A549 (cell line): ENCODE measurements at regions not wholly inside any gene's neighbourhood (a gene's known extent, or its start where the extent isn't known, plus 50 kb on each side); places are given as distances from the start of the nearest gene placed in this dataset.

Experiments used
- ATAC-seq, 2 experiments: fragments of 200-7000 bp in 1 of 2; fragments of >200 bp in 1 of 2; cut with Nextera tagmentation in 1 of 2; cut with Tn5 transposase in 1 of 2; 3 replicates each; pipeline versions ENCODE4 v1.8.0 to v1.9.1; 2018 to 2020; ENCODE audit warnings: mild to moderate bottlenecking in 1 of 2, moderate library complexity in 1 of 2
- CTCF ChIA-PET: fragments of 300-600 bp; sonication (Branson Sonifier 250); formaldehyde crosslinking; extraction: SDS; loops from one replicate; lab custom pipeline; 2021; ENCODE audit warnings: antibody characterized with exemption, inconsistent platforms; lab: Yijun Ruan, JAX
- POLR2A ChIA-PET: fragments of 350-600 bp; formaldehyde crosslinking; extraction: SDS; loops from one replicate; lab custom pipeline; 2021; ENCODE audit warnings: antibody characterized with exemption, inconsistent platforms; lab: Yijun Ruan, JAX
- DNase-seq, 2 experiments: peaks; one replicate each; pipeline versions ENCODE4 v3.0.0 to v3.0.0-alpha.2; 2011 to 2016; ENCODE audit warnings: low read depth in 1 of 2, low spot score in 1 of 2
- FAIRE-seq: peaks from 2 replicates; lab custom pipeline; 2011; peaks lifted over from hg19 to GRCh38; lab: Jason Lieb, UNC
- H3K27ac ChIP-seq, 2 experiments: fragments of >200 bp; sonication (Bioruptor Twin); formaldehyde crosslinking; 3 replicates each; pipeline ENCODE4 v1.5.1; 2016 to 2017
- H3K4me1 ChIP-seq: fragments of >200 bp; sonication (Bioruptor Twin); formaldehyde crosslinking; 3 replicates; pipeline ENCODE4 v1.6.1; 2016
- H3K4me2 ChIP-seq: fragments of >200 bp; sonication (Bioruptor Twin); formaldehyde crosslinking; 3 replicates; pipeline ENCODE4 v1.6.1; 2016
- H3K4me3 ChIP-seq: fragments of >200 bp; sonication (Bioruptor Twin); formaldehyde crosslinking; 3 replicates; pipeline ENCODE4 v1.5.1; 2016
- H3K9me3 ChIP-seq: fragments of >200 bp; sonication (Bioruptor Twin); formaldehyde crosslinking; 3 replicates; pipeline ENCODE4 v1.6.1; 2016
- CEBPB ChIP-seq, 2 experiments: fragments of >200 bp in 1 of 2; sonication (Bioruptor Twin) in 1 of 2; formaldehyde crosslinking in 1 of 2; IDR thresholded peaks; 2 replicates each; pipeline ENCODE4 v1.6.1; 2012 to 2016
- CHD2 ChIP-seq: fragments of 150-350 bp; IDR thresholded peaks from 2 replicates; pipeline ENCODE4 v1.6.1; 2014; ENCODE audit warnings: low read length; ENCODE audit not compliant: partially characterized antibody
- FOSL2 ChIP-seq, 2 experiments: fragments of 450-650 bp in 1 of 2; fragments of >200 bp in 1 of 2; sonication (Bioruptor Twin) in 1 of 2; formaldehyde crosslinking; IDR thresholded peaks; 2 replicates each; pipeline versions ENCODE4 v1.5.0 to v1.6.1; 2016 to 2020; ENCODE audit warnings: mild to moderate bottlenecking in 1 of 2, moderate library complexity in 1 of 2
- HOXA7 ChIP-seq: fragments of 250-450 bp; sonication (Bioruptor Pico); IDR thresholded peaks from 2 replicates; pipeline ENCODE4 v1.5.0; 2020; ENCODE audit warnings: mild to moderate bottlenecking, moderate library complexity
- HOXB5 ChIP-seq: fragments of 250-450 bp; sonication (Bioruptor Pico); IDR thresholded peaks from 2 replicates; pipeline ENCODE4 v1.5.0; 2020; ENCODE audit warnings: mild to moderate bottlenecking, moderate library complexity
- MAFK ChIP-seq: fragments of 450-650 bp; IDR thresholded peaks from 2 replicates; pipeline ENCODE4 v1.6.1; 2014; ENCODE audit not compliant: partially characterized antibody
- MAZ ChIP-seq: fragments of 150-350 bp; IDR thresholded peaks from 2 replicates; pipeline ENCODE4 v1.6.1; 2014; ENCODE audit warnings: antibody characterized with exemption, low read depth, low read length, borderline replicate concordance
- MYC ChIP-seq: IDR thresholded peaks from 2 replicates; pipeline ENCODE4 v1.6.1; 2012; ENCODE audit warnings: mild to moderate bottlenecking, inconsistent platforms, low read length, improper control_type of control experiment, borderline replicate concordance
- NR3C1 ChIP-seq: fragments of >200 bp; sonication (Bioruptor Twin); formaldehyde crosslinking; IDR thresholded peaks from 3 replicates; pipeline ENCODE4 v1.6.1; 2017
- POLR2AphosphoS2 ChIP-seq: conservative IDR thresholded peaks from 2 replicates; pipeline ENCODE4 v1.6.1; 2012; ENCODE audit warnings: low read length, improper control_type of control experiment, inconsistent platforms
- RAD21 ChIP-seq, 2 experiments: fragments of >200 bp in 1 of 2; sonication (Bioruptor Twin) in 1 of 2; formaldehyde crosslinking in 1 of 2; IDR thresholded peaks in 1 of 2; conservative IDR thresholded peaks in 1 of 2; 2 replicates in 1 of 2; 3 replicates in 1 of 2; pipeline ENCODE4 v1.6.1; 2012 to 2018; ENCODE audit warnings: inconsistent platforms in 1 of 2
- RARB ChIP-seq: fragments of 250-450 bp; sonication (Bioruptor Pico); IDR thresholded peaks from 2 replicates; pipeline ENCODE4 v1.8.0; 2021; ENCODE audit warnings: mild to moderate bottlenecking, moderate library complexity
- RCOR1 ChIP-seq: fragments of 150-350 bp; IDR thresholded peaks from 2 replicates; pipeline ENCODE4 v1.6.1; 2014; ENCODE audit warnings: antibody characterized with exemption, low read length, low read depth
- RNF2 ChIP-seq: fragments of 200-600 bp; sonication (generic); IDR thresholded peaks from 2 replicates; pipeline ENCODE4 v1.6.1; 2016; ENCODE audit warnings: low read depth, mild to moderate bottlenecking, antibody characterized with exemption, moderate library complexity, borderline replicate concordance
- ZFP36 ChIP-seq: fragments of 450-650 bp; IDR thresholded peaks from 2 replicates; pipeline ENCODE4 v1.6.1; 2014; ENCODE audit warnings: borderline replicate concordance; ENCODE audit not compliant: partially characterized antibody
- ZNF302 ChIP-seq: fragments of 250-450 bp; sonication (Bioruptor Pico); IDR thresholded peaks from 2 replicates; pipeline ENCODE4 v1.9.0; 2021; ENCODE audit warnings: inconsistent platforms, mild to moderate bottlenecking, moderate library complexity
- ZSCAN20 ChIP-seq: fragments of 250-450 bp; sonication (Bioruptor Pico); IDR thresholded peaks from 2 replicates; pipeline ENCODE4 v1.8.0; 2022; ENCODE audit warnings: mild to moderate bottlenecking, moderate library complexity
- WGBS: methylation state at CpG from one replicate; pipeline ENCODE4 v1.1.6; 2017; ENCODE audit errors: missing lambda C conversion rate; 5-methylcytosine and 5-hydroxymethylcytosine counted together
- TF ChIP-seq, protein P1 (sequence below): IDR thresholded peaks from 2 replicates; pipeline ENCODE4 v1.6.1; 2012
- TF ChIP-seq, protein P2 (sequence below): fragments of 250-450 bp; sonication (Bioruptor Pico); IDR thresholded peaks from 2 replicates; pipeline ENCODE4 v1.5.0; 2020; ENCODE audit warnings: low read depth, mild to moderate bottlenecking, moderate library complexity
- TF ChIP-seq, protein P3 (sequence below): fragments of 150-350 bp; IDR thresholded peaks from 2 replicates; pipeline ENCODE4 v1.6.1; 2014; ENCODE audit warnings: low read depth, mild to moderate bottlenecking, low read length
- TF ChIP-seq, protein P4 (sequence below): fragments of >200 bp; sonication (Bioruptor Twin); formaldehyde crosslinking; IDR thresholded peaks from 3 replicates; pipeline ENCODE4 v1.6.1; 2016

DNA sequence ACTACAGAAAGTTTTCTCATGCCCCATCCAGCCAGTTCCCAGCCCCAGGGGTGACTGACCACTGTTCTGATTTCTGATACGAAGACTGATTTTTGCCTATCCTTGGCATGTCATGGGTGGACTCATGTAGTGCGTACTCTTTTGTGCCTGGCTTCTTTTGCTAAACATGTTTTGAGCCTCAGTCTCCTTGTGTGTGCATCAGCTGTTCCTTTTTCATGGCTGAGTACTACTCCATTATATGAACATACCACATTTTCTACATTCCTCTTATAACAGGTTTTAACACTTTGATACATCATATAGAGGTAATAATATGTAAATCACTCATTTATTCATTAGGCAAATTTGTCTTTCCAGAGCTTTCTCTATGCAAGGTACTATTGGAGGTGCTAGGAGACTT is 126.7 kb downstream of the ANAPC4 start:
- DNase-seq: no peak
- no peaks in the 10 kb centered on the region for H3K9me3 ChIP-seq
- CTCF ChIA-PET: no interaction called here
- POLR2A ChIA-PET: no interaction called here
- FAIRE-seq: no peak
- no peak for ATAC-seq
- H3K4me2 ChIP-seq: no peak overlapping the region
- H3K4me3 ChIP-seq: no peak overlapping the region
- no peaks in the 10 kb centered on the region for H3K4me1 ChIP-seq
- no peak for TF ChIP-seq NR3C1
- TF ChIP-seq MYC: no peak
- TF ChIP-seq ZFP36: no peak
- TF ChIP-seq, protein P1, sequence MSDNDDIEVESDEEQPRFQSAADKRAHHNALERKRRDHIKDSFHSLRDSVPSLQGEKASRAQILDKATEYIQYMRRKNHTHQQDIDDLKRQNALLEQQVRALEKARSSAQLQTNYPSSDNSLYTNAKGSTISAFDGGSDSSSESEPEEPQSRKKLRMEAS: no peak
- TF ChIP-seq CHD2: no peak
- no peak for TF ChIP-seq RCOR1
- TF ChIP-seq, protein P2, sequence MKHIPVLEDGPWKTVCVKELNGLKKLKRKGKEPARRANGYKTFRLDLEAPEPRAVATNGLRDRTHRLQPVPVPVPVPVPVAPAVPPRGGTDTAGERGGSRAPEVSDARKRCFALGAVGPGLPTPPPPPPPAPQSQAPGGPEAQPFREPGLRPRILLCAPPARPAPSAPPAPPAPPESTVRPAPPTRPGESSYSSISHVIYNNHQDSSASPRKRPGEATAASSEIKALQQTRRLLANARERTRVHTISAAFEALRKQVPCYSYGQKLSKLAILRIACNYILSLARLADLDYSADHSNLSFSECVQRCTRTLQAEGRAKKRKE: no peak
- TF ChIP-seq, protein P3, sequence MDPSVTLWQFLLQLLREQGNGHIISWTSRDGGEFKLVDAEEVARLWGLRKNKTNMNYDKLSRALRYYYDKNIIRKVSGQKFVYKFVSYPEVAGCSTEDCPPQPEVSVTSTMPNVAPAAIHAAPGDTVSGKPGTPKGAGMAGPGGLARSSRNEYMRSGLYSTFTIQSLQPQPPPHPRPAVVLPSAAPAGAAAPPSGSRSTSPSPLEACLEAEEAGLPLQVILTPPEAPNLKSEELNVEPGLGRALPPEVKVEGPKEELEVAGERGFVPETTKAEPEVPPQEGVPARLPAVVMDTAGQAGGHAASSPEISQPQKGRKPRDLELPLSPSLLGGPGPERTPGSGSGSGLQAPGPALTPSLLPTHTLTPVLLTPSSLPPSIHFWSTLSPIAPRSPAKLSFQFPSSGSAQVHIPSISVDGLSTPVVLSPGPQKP: no peak
- TF ChIP-seq ZSCAN20 (CRISPR knock-in tag): no peak
- TF ChIP-seq HOXB5 (CRISPR knock-in tag): no peak
- TF ChIP-seq, protein P4, sequence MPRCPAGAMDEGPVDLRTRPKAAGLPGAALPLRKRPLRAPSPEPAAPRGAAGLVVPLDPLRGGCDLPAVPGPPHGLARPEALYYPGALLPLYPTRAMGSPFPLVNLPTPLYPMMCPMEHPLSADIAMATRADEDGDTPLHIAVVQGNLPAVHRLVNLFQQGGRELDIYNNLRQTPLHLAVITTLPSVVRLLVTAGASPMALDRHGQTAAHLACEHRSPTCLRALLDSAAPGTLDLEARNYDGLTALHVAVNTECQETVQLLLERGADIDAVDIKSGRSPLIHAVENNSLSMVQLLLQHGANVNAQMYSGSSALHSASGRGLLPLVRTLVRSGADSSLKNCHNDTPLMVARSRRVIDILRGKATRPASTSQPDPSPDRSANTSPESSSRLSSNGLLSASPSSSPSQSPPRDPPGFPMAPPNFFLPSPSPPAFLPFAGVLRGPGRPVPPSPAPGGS: no peak
- no peak for TF ChIP-seq RAD21 (conservative IDR thresholded peaks at IDR 0.05 in 1 of 2, IDR thresholded peaks at IDR 0.05 in 1 of 2)
- no peak for TF ChIP-seq FOSL2 (IDR thresholded peaks at IDR 0.05)
- TF ChIP-seq FOSL2 (CRISPR knock-in tag; IDR thresholded peaks at IDR 0.05): no peak
- TF ChIP-seq MAZ: no peak
- TF ChIP-seq, all 56 proteins: peak for 0
- 71% methylated on average over 2 of the region's 2 CpGs for WGBS
- H3K27ac ChIP-seq: no peak overlapping the region

DNA sequence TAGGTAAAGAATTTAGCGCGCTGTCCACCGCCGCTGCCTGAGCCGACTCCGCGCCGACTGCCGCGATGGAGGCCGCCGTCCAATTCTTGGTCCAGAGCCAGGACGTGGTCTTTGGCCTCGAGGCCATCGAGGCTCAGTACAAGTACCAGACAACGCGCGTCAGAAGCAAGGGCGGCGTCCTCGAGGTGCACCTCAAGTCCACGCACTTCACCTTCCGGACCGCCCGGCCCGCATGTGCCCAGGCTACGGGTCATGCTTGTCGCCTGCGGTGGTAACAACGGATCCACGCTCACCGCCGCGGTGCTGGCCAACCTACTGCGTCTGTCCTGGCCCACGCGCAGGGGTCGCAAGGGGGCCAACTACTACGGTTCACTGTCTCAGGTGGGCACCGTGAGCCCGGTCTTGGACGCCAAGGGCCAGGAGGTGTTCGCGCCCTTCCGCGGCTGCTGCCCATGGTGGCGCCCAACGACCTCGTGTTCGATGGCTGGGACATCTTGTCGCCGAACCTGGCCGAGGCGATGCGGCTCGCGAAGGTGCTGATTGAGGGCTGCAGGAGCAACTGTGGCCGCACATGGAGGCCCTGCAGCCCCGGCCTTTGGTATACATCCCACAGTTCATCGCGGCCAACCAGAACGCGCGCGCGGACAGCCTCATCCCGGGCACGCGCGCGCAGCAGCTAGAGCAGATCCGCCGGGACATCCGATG is 128.0 kb downstream of the ANAPC4 start:
- no peaks in the 10 kb centered on the region for H3K9me3 ChIP-seq
- FAIRE-seq (no peak), ATAC-seq (no peak), DNase-seq (no peak)
- TF ChIP-seq, protein P1: no peak
- no peak for TF ChIP-seq POLR2AphosphoS2
- TF ChIP-seq MAZ: no peak
- no peak for TF ChIP-seq RARB (CRISPR knock-in tag)
- TF ChIP-seq, protein P3: no peak
- TF ChIP-seq RNF2: no peak
- no peak for TF ChIP-seq ZNF302 (CRISPR knock-in tag)
- no peak for TF ChIP-seq ZSCAN20 (CRISPR knock-in tag)
- TF ChIP-seq MAFK: no peak
- TF ChIP-seq HOXA7 (CRISPR knock-in tag): no peak
- TF ChIP-seq, protein P4: no peak
- no peak for TF ChIP-seq CEBPB (IDR thresholded peaks at IDR 0.05)
- no peaks in the 10 kb centered on the region for H3K4me1 ChIP-seq
- WGBS: 91% methylated on average over 50 of the region's 74 CpGs
- CTCF ChIA-PET: no interaction called here
- POLR2A ChIA-PET: no interaction called here
- H3K4me2 ChIP-seq: no peak overlapping the region
- H3K27ac ChIP-seq: no peak overlapping the region
- no peak overlapping the region for H3K4me3 ChIP-seq
